ENCODE measurements at regions not wholly inside any gene's neighbourhood (a gene's known extent, or its start where the extent isn't known, plus 50 kb on each side); places are given as distances from the start of the nearest gene placed in this dataset.

DNA sequence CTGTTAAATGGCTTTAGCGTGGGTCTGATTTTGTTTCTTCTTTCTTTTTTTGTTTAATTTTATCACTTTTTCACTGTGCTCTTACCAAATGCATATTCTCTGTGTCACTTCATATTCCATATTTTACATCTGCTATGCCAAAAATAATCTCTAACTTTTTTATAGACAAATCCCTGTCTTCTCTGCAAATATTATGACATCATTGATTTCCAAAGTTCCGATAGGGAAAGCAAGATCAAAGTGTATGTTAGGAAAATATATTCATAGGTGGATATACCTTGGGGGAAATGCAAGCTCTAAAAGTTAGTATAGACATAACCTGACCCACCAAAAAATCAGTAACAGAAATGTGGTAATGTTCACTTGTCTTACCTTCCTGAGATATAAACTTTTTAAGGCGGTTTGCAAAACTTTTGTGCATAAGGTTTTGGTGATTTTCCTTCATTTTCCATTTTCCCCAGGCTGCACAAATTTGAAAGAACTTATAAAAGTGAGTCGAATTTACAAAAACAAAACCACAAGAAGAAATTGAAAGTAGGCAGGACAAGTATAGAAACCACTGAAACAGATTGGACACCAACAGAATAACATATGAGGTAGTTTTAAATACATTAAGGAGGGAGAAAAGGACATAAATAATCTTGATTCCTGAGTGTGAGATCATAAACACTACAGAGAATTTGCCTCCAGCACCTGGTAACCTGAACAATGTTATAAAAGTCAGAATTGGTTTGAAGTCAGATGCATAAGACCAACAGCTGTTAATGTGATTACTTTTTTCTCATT is 63.1 kb upstream of the TFEC start:
- H3K36me3 Mint-ChIP-seq (ENCODE audit: unreplicated experiment): no peaks in the 10 kb centered on the region
- no peaks in the 10 kb centered on the region for H3K27me3 Mint-ChIP-seq (ENCODE audit: unreplicated experiment)
- TF ChIP-seq CTCF (IDR thresholded peaks at IDR 0.05): no peak
- H3K4me3 Mint-ChIP-seq (ENCODE audit: unreplicated experiment): no peak overlapping the region
- H3K4me1 Mint-ChIP-seq (ENCODE audit: unreplicated experiment): peaks cover 4% of the 10 kb centered on the region
- no peak for DNase-seq (ENCODE audit: extremely low spot score, unreplicated experiment)
- H3K9me3 Mint-ChIP-seq (ENCODE audit: unreplicated experiment): no peaks in the 10 kb centered on the region
- H3K27ac Mint-ChIP-seq (ENCODE audit: unreplicated experiment): no peak overlapping the region

DNA sequence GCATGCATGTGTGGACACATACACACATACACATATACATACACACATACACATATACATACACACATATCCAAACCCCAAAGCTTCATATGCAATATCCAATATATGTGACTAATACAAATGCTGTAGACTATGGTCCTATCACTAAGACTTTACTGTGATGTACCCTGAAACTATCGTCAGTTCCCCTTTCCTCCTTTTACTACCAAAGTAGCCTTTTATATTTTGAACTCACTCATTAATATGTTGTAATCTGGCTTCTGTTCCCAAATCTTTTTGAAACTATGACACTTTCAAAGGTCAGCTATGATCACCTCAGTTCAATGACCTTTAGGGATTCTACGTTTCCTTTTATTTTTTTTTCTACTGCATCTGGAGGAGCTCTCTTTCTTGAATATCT is 64.8 kb upstream of the TFEC start:
- no peak for TF ChIP-seq CTCF (IDR thresholded peaks at IDR 0.05)
- Mint-ChIP-seq H3K9me3 (ENCODE audit: unreplicated experiment) (no peaks in the 10 kb centered on the region), H3K27ac (ENCODE audit: unreplicated experiment) (no peak overlapping the region), H3K27me3 (ENCODE audit: unreplicated experiment) (no peaks in the 10 kb centered on the region), H3K4me1 (ENCODE audit: unreplicated experiment) (peaks cover 4% of the 10 kb centered on the region), H3K36me3 (ENCODE audit: unreplicated experiment) (no peaks in the 10 kb centered on the region), H3K4me3 (ENCODE audit: unreplicated experiment) (no peak overlapping the region)
- DNase-seq (ENCODE audit: extremely low spot score, unreplicated experiment): no peak

DNA sequence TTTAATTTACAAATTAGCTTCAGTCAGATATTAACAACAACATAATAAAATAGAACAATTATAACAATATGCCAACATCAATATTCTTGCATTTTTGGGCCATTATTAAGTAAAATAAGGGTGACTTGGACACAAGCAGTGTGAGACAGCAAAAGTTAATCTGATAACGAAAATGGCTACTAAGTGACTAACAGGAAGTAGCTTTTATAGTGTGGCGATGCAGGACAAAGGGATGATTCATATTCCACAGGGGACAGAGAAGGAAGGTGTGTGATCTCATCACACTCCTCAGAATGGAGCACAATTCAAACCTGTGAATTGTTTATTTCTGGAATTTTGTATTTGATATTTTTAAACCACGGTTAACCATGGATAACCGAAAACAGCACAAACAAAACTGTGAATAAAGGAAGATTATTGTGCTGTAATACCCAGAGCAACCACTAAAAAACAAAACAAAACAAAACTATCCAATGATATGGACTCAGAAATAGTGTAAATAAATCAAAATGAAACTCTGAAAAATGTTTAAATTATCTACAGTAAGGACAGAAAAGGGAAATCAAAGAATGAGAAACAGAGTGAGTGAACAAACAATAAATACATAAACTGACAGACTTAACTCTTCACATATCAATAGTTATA is 66.9 kb upstream of the TFEC start:
- H3K36me3 Mint-ChIP-seq (ENCODE audit: unreplicated experiment): no peaks in the 10 kb centered on the region

DNA sequence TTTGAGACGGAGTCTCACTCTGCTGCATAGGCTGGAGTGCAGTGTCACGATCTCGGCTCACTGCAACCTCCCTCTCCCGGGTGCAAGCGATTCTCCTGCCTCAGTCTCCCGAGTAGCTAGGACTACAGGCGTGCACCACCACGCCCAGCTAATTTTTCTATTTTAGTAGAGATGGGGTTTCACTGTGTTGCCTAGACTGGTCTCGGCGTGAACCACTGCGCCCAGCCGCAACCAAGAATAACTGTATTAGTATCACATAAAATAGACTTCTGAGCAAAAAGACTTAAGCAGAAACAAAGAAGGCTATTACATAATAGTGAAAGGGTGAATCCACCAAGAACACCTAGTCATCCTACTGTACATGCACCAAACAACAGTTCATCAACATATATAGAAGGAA is 67.6 kb upstream of the TFEC start:
- Mint-ChIP-seq H3K4me3 (ENCODE audit: unreplicated experiment) (no peak overlapping the region), H3K4me1 (ENCODE audit: unreplicated experiment) (no peaks in the 10 kb centered on the region), H3K9me3 (ENCODE audit: unreplicated experiment) (no peaks in the 10 kb centered on the region), H3K36me3 (ENCODE audit: unreplicated experiment) (no peaks in the 10 kb centered on the region), H3K27ac (ENCODE audit: unreplicated experiment) (no peak overlapping the region), H3K27me3 (ENCODE audit: unreplicated experiment) (no peaks in the 10 kb centered on the region)
- no peak for DNase-seq (ENCODE audit: extremely low spot score, unreplicated experiment)
- TF ChIP-seq CTCF (IDR thresholded peaks at IDR 0.05): no peak

More for the DNA sequence above, 66.9 kb upstream of the TFEC start:
- no peak for DNase-seq (ENCODE audit: extremely low spot score, unreplicated experiment)
- no peak overlapping the region for H3K27ac Mint-ChIP-seq (ENCODE audit: unreplicated experiment)
- H3K9me3 Mint-ChIP-seq (ENCODE audit: unreplicated experiment): no peaks in the 10 kb centered on the region
- H3K27me3 Mint-ChIP-seq (ENCODE audit: unreplicated experiment): no peaks in the 10 kb centered on the region
- H3K4me1 Mint-ChIP-seq (ENCODE audit: unreplicated experiment): no peaks in the 10 kb centered on the region
- no peak for TF ChIP-seq CTCF (IDR thresholded peaks at IDR 0.05)
- H3K4me3 Mint-ChIP-seq (ENCODE audit: unreplicated experiment): no peak overlapping the region

DNA sequence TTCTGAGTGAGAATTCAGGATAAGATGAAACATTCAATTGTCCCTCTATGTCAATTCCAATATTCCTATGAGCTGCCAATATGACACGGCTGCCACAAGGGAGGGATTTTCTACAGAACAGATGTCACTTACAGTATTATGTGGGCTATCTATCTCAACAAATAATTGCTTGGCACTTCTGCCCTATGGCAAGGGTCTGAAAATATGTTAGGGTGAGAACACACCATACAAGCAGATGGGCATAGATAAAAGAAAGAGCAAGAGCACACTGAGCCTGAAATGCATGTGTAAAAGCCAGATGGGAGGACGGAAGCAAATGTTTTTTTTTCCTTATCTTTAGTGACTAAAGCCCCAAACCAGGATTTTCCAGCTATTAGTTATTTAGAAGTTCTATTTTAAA is 70.1 kb upstream of the TFEC start:
- H3K4me1 Mint-ChIP-seq (ENCODE audit: unreplicated experiment): no peaks in the 10 kb centered on the region
- no peak overlapping the region for H3K4me3 Mint-ChIP-seq (ENCODE audit: unreplicated experiment)
- no peaks in the 10 kb centered on the region for H3K27me3 Mint-ChIP-seq (ENCODE audit: unreplicated experiment)
- DNase-seq (ENCODE audit: extremely low spot score, unreplicated experiment): no peak
- no peaks in the 10 kb centered on the region for H3K9me3 Mint-ChIP-seq (ENCODE audit: unreplicated experiment)
- H3K27ac Mint-ChIP-seq (ENCODE audit: unreplicated experiment): no peak overlapping the region
- H3K36me3 Mint-ChIP-seq (ENCODE audit: unreplicated experiment): no peaks in the 10 kb centered on the region
- TF ChIP-seq CTCF (IDR thresholded peaks at IDR 0.05): no peak
